Pancreas (tissue), 10 donors: ENCODE measurements at regions not wholly inside any gene's neighbourhood (a gene's known extent, or its start where the extent isn't known, plus 50 kb on each side); places are given as distances from the start of the nearest gene placed in this dataset.
"Not testable (repeated sequence)": the region's sequence is repeated elsewhere in the genome, so short reads cannot be mapped to it uniquely, and the experiment has no call there.

Experiments used
- ATAC-seq, 4 donors: fragments of 200-7000 bp; cut with Tn5 transposase; one replicate each; pipeline versions ENCODE4 v1.8.0 to v1.9.1; 2020; ENCODE audit warnings: mild to moderate bottlenecking in 4 of 4, moderate library complexity in 4 of 4
- DNase-seq, 6 donors: peaks; one replicate each; pipeline ENCODE4 v3.0.0-alpha.2; 2020
- FAIRE-seq: peaks from 2 replicates; lab custom pipeline; 2012; peaks lifted over from hg19 to GRCh38; lab: Jason Lieb, UNC
- H3K27ac ChIP-seq, 4 donors: fragments of 200-600 bp; sonication (generic); 1 replicate in 3 of 4; 2 replicates in 1 of 4; pipeline versions ENCODE4 v1.5.0 to v1.8.0; 2020
- H3K27me3 ChIP-seq, 4 donors: fragments of 200-600 bp; one replicate each; pipeline ENCODE4 v1.8.0; 2021
- H3K36me3 ChIP-seq, 3 donors: fragments of 200-600 bp; sonication (generic) in 1 of 3; one replicate each; pipeline versions ENCODE4 v1.5.0 to v1.8.0; 2020 to 2021
- H3K4me1 ChIP-seq, 3 donors: fragments of 200-600 bp; one replicate each; pipeline ENCODE4 v1.8.0; 2021
- H3K4me3 ChIP-seq, 4 donors: fragments of 200-600 bp; sonication (generic) in 2 of 4; one replicate each; pipeline versions ENCODE4 v1.5.0 to v1.8.0; 2020 to 2021
- H3K9me3 ChIP-seq, 4 donors: fragments of 200-600 bp; one replicate each; pipeline ENCODE4 v1.8.0; 2021
- WGBS, 2 donors: extraction: QIAGEN DNeasy Blood & Tissue Kit; methylation state at CpG; one replicate each; pipeline ENCODE4 v1.1.7; 2013; 5-methylcytosine and 5-hydroxymethylcytosine counted together
- intact Hi-C, 3 donors: fragments of 100-400 bp; cut with DNase I; formaldehyde crosslinking; loops; one replicate each; pipeline versions ENCODE4 v1.11.1 to v1.14.2; 2022
- TF ChIP-seq, protein P1 (sequence below), 4 donors: fragments of 200-600 bp; sonication (generic) in 3 of 4; IDR thresholded peaks; one replicate each; pipeline versions ENCODE4 v1.5.0 to v1.8.0; 2021; ENCODE audit warnings: antibody characterized with exemption in 4 of 4
- donor health status: healthy with polysubstance abuse.
- donor health status: DM: no; HTN: no; CAD: no; lungs with moderate emphysema.
- donor health status: DM: no; HTN: no; CAD: no.
- donor health status: control.
- donor health status: control.
- donor health status: Bipolar disorder and iron deficiency.
- donor health status: DM: yes; HTN: yes; CAD: no.
- donor health status: DM: no; HTN: no; CAD: no.
- donor health status: DM: no; HTN: no; CAD: no.
- donor health status: DM: yes; HTN: yes; CAD: no.

DNA sequence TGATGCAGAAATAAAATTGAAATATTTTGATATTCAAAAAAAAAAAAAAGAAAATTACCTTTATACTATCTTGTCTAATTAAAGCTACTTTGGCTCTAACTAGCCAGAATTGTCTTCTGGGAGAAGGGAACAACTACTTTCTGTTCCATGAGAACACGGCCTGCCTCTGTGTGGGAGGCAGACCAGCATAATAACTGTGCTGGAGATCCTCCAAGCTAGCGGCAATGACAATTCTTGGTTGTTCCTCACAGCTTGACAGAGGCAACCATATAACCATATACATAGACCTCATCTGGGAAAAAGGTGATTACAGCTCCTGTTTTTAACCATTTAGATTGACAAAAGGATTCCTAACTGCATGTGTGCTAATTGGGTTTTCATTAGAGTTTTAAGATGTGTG lies 95.7 kb downstream of the RBMX2 start:
- DNase-seq = no peak
- no peaks in the 10 kb centered on the region for H3K9me3 ChIP-seq
- H3K36me3 ChIP-seq = no peaks in the 10 kb centered on the region
- TF ChIP-seq, protein P1, sequence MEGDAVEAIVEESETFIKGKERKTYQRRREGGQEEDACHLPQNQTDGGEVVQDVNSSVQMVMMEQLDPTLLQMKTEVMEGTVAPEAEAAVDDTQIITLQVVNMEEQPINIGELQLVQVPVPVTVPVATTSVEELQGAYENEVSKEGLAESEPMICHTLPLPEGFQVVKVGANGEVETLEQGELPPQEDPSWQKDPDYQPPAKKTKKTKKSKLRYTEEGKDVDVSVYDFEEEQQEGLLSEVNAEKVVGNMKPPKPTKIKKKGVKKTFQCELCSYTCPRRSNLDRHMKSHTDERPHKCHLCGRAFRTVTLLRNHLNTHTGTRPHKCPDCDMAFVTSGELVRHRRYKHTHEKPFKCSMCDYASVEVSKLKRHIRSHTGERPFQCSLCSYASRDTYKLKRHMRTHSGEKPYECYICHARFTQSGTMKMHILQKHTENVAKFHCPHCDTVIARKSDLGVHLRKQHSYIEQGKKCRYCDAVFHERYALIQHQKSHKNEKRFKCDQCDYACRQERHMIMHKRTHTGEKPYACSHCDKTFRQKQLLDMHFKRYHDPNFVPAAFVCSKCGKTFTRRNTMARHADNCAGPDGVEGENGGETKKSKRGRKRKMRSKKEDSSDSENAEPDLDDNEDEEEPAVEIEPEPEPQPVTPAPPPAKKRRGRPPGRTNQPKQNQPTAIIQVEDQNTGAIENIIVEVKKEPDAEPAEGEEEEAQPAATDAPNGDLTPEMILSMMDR (IDR thresholded peaks at IDR 0.05) = no peak
- no peak overlapping the region for H3K27ac ChIP-seq
- H3K4me3 ChIP-seq = no peak overlapping the region
- H3K4me1 ChIP-seq = no peaks in the 10 kb centered on the region
- intact Hi-C loops = no loop called here
- peaks cover 0 to 8% (median 0%) of the 10 kb centered on the region in 4 donors for H3K27me3 ChIP-seq
- FAIRE-seq = no peak
- 42 to 70% methylated on average over 2 of the region's 2 CpGs for WGBS, 2 donors
- ATAC-seq = no peak

DNA sequence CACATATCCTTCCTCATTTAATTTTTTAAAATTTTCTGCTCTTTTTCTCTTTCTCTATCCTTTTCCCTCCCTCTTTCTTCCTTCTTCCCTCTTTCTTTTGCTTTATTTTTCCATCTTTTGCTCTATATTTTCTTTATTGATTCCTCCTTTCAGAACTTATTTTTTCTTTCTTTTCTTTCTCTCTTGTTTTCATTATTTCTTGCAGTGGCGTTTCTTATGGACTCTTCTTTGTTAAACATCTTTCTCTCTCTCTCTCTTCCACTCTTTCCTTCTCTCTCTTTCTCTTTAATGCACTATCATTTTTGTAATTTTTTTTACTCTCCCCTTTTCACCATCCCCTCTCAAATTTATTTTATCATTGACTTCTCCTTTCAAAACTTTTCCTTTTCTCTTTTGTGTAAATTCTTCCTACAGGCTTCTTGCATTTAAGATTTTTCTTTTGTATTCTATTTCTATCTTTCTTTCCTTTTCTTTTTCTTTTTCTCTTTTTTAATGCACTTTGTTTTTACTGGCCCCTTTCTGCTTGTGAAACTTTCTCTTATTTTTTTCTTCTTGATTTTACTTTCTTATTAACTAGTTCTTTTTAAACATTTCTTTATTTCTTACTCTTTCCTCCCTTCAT lies 97.0 kb downstream of the RBMX2 start:
- 67 to 71% methylated on average over 1 of the region's 1 CpG for WGBS, 2 donors
- no peak for ATAC-seq

DNA sequence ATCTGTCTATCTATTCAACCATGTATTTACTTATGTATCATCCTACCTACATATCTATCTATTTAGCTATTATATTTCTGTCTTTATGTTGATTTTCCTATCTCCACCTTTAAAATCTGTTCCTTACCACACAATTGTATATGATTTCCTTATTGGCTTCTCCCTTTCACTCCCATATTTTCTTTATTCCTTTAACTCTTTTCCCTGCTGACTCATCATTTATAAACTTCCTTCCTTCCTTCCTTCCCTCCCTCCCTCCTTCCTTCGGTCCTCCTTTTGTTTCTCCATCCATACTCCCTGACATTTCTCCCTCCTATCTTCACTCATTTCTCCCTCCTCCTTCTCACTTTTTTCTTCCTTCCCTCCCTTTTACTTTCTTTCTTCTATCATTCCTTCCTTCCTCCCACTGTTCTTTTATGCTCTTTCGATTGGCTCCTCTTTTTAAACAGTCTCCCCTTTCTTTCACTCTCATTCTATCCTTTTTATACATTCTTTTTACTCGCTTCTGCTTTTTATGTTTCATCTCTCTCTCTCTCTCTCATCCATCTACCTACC lies 100.3 kb downstream of the RBMX2 start:
- Histone ChIP-seq H3K4me1 (no peaks in the 10 kb centered on the region), H3K27ac (no peak overlapping the region), H3K9me3 (no peaks in the 10 kb centered on the region), H3K27me3 (peaks cover 0 to 8% (median 0%) of the 10 kb centered on the region in 4 donors), H3K4me3 (no peak overlapping the region), H3K36me3 (no peaks in the 10 kb centered on the region)
- DNase-seq (no peak), ATAC-seq (no peak), FAIRE-seq (no peak)
- TF ChIP-seq, protein P1 (IDR thresholded peaks at IDR 0.05) = no peak
- intact Hi-C loops = no loop called here
- WGBS, 2 donors = 45 to 50% methylated on average over 3 of the region's 3 CpGs

More for the DNA sequence above, 97.0 kb downstream of the RBMX2 start:
- Histone ChIP-seq H3K4me1 (no peaks in the 10 kb centered on the region), H3K27me3 (peaks cover 0 to 8% (median 0%) of the 10 kb centered on the region in 4 donors), H3K9me3 (no peaks in the 10 kb centered on the region), H3K4me3 (no peak overlapping the region), H3K36me3 (no peaks in the 10 kb centered on the region), H3K27ac (no peak overlapping the region)
- TF ChIP-seq, protein P1 (IDR thresholded peaks at IDR 0.05) = no peak
- intact Hi-C loops = no loop called here
- DNase-seq (no peak), FAIRE-seq (no peak)

DNA sequence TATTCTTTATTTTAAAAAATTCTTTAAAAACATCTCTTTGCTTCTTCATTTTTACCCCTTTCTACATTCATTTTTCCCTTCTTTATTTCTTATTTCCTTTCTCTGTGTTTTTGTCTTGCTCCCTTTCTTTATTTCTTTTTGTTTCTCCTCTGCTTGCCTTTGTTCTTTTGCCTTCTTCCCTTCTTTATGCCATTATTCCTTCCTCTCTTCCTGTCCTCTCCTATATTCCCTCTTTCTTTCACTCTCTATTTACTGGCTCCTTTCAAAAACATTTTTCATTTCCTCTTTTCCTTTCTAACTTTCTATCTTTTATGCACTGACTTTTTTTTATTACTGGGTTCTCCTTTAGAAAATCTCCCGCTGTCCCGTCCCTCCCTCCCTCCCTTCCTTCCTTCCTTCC lies 102.2 kb downstream of the RBMX2 start:
- H3K4me3 ChIP-seq = no peak overlapping the region
- DNase-seq = no peak
- intact Hi-C loops = no loop called here
- FAIRE-seq = no peak
- peaks cover 0 to 11% (median 4%) of the 10 kb centered on the region in 4 donors for H3K27me3 ChIP-seq
- 85 to 91% methylated on average over 2 of the region's 2 CpGs for WGBS, 2 donors
- no peaks in the 10 kb centered on the region for H3K9me3 ChIP-seq
- TF ChIP-seq, protein P1 (IDR thresholded peaks at IDR 0.05) = no peak
- no peaks in the 10 kb centered on the region for H3K4me1 ChIP-seq
- no peaks in the 10 kb centered on the region for H3K36me3 ChIP-seq
- no peak for ATAC-seq
- no peak overlapping the region for H3K27ac ChIP-seq

DNA sequence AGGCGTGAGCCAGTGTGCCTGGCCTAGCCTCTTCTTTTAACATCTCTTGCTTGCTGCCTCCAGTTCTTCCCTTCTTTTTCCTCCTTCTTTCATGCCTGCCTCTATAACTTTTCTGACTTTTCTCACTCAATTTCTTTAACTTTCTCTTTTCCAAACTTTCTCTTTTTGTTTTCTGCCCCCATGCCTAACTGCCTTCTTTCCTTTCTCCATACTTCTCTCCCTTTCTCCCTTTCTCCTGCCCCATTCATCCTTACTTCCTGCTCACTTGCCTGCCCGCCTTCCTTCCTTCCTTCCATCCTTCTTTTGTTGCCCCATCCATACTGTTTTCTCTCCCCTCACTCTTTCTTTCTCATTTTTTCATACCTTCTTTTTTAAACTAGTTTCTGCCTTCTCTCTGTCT lies 105.2 kb downstream of the RBMX2 start:
- TF ChIP-seq, protein P1 (IDR thresholded peaks at IDR 0.05) = no peak
- peaks cover 0 to 8% (median 3%) of the 10 kb centered on the region in 4 donors for H3K27me3 ChIP-seq
- H3K4me3 ChIP-seq = no peak overlapping the region
- intact Hi-C loops = no loop called here
- no peaks in the 10 kb centered on the region for H3K36me3 ChIP-seq
- no peak for FAIRE-seq
- H3K4me1 ChIP-seq = no peaks in the 10 kb centered on the region
- H3K27ac ChIP-seq = no peak overlapping the region
- 52 to 65% methylated on average over 2 of the region's 2 CpGs for WGBS, 2 donors
- no peak for ATAC-seq
- DNase-seq = no peak
- no peaks in the 10 kb centered on the region for H3K9me3 ChIP-seq

DNA sequence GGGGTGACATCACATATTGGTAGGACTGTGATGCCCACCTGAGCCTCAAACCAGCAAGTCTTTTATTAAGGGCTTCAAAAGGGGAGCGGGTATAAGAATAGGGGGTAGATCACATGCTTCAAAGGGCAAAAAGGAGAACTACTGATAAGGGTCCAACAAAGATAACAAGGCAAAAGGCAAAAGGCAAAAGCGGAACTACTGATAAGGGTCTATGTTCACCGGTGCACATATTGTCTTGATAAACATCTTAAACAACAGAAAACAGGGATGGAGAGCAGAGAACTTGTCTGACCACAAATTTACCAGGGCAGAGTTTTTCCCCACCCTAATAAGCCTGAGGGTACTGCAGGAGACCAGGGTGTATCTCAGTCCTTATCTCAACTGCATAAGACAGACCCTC lies 110.7 kb downstream of the RBMX2 start:
- H3K36me3 ChIP-seq, H3K27ac ChIP-seq, FAIRE-seq, DNase-seq, intact Hi-C loops, ATAC-seq, H3K4me1 ChIP-seq, H3K4me3 ChIP-seq, H3K27me3 ChIP-seq, H3K9me3 ChIP-seq: not testable (repeated sequence)
- WGBS, 2 donors = 67 to 76% methylated on average over 3 of the region's 3 CpGs
